CD4-positive, alpha-beta T cell treated with Interferon gamma for 1 hour (primary cell): ENCODE measurements at regions not wholly inside any gene's neighbourhood (a gene's known extent, or its start where the extent isn't known, plus 50 kb on each side); places are given as distances from the start of the nearest gene placed in this dataset.
"Not testable (repeated sequence)": the region's sequence is repeated elsewhere in the genome, so short reads cannot be mapped to it uniquely, and the experiment has no call there.

ENCODE experiments used
- DNase-seq: peaks from one replicate; pipeline ENCODE4 v3.0.0-alpha.2; 2020

GRCh38 chr6:169000022-169000421 lies 253.6 kb downstream of the THBS2 start:
- DNase-seq: no peak

GRCh38 chr6:168999392-168999791 lies 254.3 kb downstream of the THBS2 start:
- DNase-seq: no peak

GRCh38 chr6:168996356-168996625 lies 257.4 kb downstream of the THBS2 start:
- DNase-seq: no peak

GRCh38 chr6:168995526-168996355 lies 257.9 kb downstream of the THBS2 start:
- no peak for DNase-seq

GRCh38 chr6:168994956-168995355 lies 258.7 kb downstream of the THBS2 start:
- no peak for DNase-seq

- no peak for DNase-seq
These were observed 261.1 kb downstream of the THBS2 start for GRCh38 chr6:168992446-168993144.

GRCh38 chr6:168991695-168992094 lies 262.0 kb downstream of the THBS2 start:
- DNase-seq: not testable (repeated sequence)

GRCh38 chr6:168990019-168990751 lies 263.5 kb downstream of the THBS2 start:
- no peak for DNase-seq

- DNase-seq: no peak
These were observed 264.2 kb downstream of the THBS2 start for GRCh38 chr6:168989421-168989820.

- DNase-seq: no peak
These were observed 264.8 kb downstream of the THBS2 start for GRCh38 chr6:168988801-168989200.

GRCh38 chr6:168988280-168988679 lies 265.4 kb downstream of the THBS2 start:
- DNase-seq: no peak

GRCh38 chr6:168985705-168986104 lies 267.9 kb downstream of the THBS2 start:
- DNase-seq: no peak

- DNase-seq: no peak
These were observed 269.7 kb downstream of the THBS2 start for GRCh38 chr6:168983925-168984324.

- DNase-seq: no peak
These were observed 272.5 kb downstream of the THBS2 start for GRCh38 chr6:168981187-168981586.

- DNase-seq: no peak
These were observed 274.4 kb downstream of the THBS2 start for GRCh38 chr6:168979254-168979653.

- no peak for DNase-seq
These were observed 281.5 kb downstream of the THBS2 start for GRCh38 chr6:168972128-168972527.

- no peak for DNase-seq
These were observed 282.1 kb downstream of the THBS2 start for GRCh38 chr6:168971549-168971948.

GRCh38 chr6:168968801-168969200 lies 284.8 kb downstream of the THBS2 start:
- no peak for DNase-seq

GRCh38 chr6:168968228-168968627 lies 285.4 kb downstream of the THBS2 start:
- DNase-seq: peak; percentile 33

GRCh38 chr6:168967281-168967925 lies 286.2 kb downstream of the THBS2 start:
- DNase-seq: no peak

- DNase-seq: no peak
These were observed 289.4 kb downstream of the THBS2 start for GRCh38 chr6:168964138-168964835.

- no peak for DNase-seq
These were observed 290.8 kb downstream of the THBS2 start for GRCh38 chr6:168962886-168963285.

GRCh38 chr6:168961264-168961656 lies 292.4 kb downstream of the THBS2 start:
- no peak for DNase-seq
